Prostate gland (tissue), 2 donors: ENCODE measurements at regions not wholly inside any gene's neighbourhood (a gene's known extent, or its start where the extent isn't known, plus 50 kb on each side); places are given as distances from the start of the nearest gene placed in this dataset.

Experiments used
- DNase-seq: peaks from one replicate; pipeline ENCODE4 v3.0.0-alpha.2; 2019; ENCODE audit warnings: low spot score
- H3K27ac ChIP-seq, 2 donors: fragments of 200-600 bp; sonication (generic); 2 replicates each; pipeline ENCODE4 v1.5.1; 2017 to 2019
- H3K27me3 ChIP-seq: fragments of 200-600 bp; sonication (generic); replicated peaks from 2 replicates; pipeline ENCODE4 v1.5.1; 2019; ENCODE audit not compliant: insufficient read depth
- H3K36me3 ChIP-seq, 2 donors: fragments of 200-600 bp; sonication (generic); 1 replicate in 1 of 2; 2 replicates in 1 of 2; pipeline versions ENCODE4 v1.5.1 to v1.8.1; 2017 to 2019
- H3K4me1 ChIP-seq: fragments of 200-600 bp; sonication (generic); replicated peaks from 2 replicates; pipeline ENCODE4 v1.5.1; 2019
- H3K4me3 ChIP-seq, 2 donors: fragments of 200-600 bp; sonication (generic); 2 replicates each; pipeline ENCODE4 v1.5.1; 2017 to 2019
- H3K9me3 ChIP-seq: fragments of 200-600 bp; sonication (generic); 2 replicates; pipeline ENCODE4 v1.5.1; 2017
- POLR2A ChIP-seq: fragments of 450-650 bp; IDR thresholded peaks from one replicate; pipeline ENCODE4 v1.6.1; 2016; ENCODE audit warnings: antibody characterized with exemption, mild to moderate bottlenecking
- POLR2AphosphoS5 ChIP-seq: sonication (generic); formaldehyde crosslinking; IDR thresholded peaks from one replicate; pipeline ENCODE4 v1.6.1; 2017; ENCODE audit warnings: antibody characterized with exemption
- WGBS: methylation state at CpG from one replicate; pipeline ENCODE4 v1.1.5; 2018; 5-methylcytosine and 5-hydroxymethylcytosine counted together
- intact Hi-C: fragments of 100-400 bp; cut with DNase I; formaldehyde crosslinking; loops from one replicate; pipeline ENCODE4 v1.14.2; 2022
- TF ChIP-seq, protein P1 (sequence below), 4 experiments: fragments of 200-600 bp in 2 of 4; fragments of 450-650 bp in 2 of 4; sonication (generic) in 2 of 4; IDR thresholded peaks; 1 replicate in 3 of 4; 2 replicates in 1 of 4; pipeline ENCODE4 v1.5.1; 2016 to 2019; ENCODE audit warnings: antibody characterized with exemption in 4 of 4, mild to moderate bottlenecking in 2 of 4, moderate library complexity in 2 of 4

- intact Hi-C loops = no loop called here
- H3K27me3 ChIP-seq = no peaks in the 10 kb centered on the region
- H3K4me1 ChIP-seq = no peaks in the 10 kb centered on the region
- H3K4me3 ChIP-seq = no peak overlapping the region
- no peak overlapping the region for H3K27ac ChIP-seq
- H3K36me3 ChIP-seq = no peaks in the 10 kb centered on the region
- TF ChIP-seq, protein P1, sequence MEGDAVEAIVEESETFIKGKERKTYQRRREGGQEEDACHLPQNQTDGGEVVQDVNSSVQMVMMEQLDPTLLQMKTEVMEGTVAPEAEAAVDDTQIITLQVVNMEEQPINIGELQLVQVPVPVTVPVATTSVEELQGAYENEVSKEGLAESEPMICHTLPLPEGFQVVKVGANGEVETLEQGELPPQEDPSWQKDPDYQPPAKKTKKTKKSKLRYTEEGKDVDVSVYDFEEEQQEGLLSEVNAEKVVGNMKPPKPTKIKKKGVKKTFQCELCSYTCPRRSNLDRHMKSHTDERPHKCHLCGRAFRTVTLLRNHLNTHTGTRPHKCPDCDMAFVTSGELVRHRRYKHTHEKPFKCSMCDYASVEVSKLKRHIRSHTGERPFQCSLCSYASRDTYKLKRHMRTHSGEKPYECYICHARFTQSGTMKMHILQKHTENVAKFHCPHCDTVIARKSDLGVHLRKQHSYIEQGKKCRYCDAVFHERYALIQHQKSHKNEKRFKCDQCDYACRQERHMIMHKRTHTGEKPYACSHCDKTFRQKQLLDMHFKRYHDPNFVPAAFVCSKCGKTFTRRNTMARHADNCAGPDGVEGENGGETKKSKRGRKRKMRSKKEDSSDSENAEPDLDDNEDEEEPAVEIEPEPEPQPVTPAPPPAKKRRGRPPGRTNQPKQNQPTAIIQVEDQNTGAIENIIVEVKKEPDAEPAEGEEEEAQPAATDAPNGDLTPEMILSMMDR (IDR thresholded peaks at IDR 0.05) = no peak
- no peak for TF ChIP-seq POLR2AphosphoS5
- TF ChIP-seq POLR2A = no peak
- H3K9me3 ChIP-seq = no peaks in the 10 kb centered on the region
- no peak for DNase-seq
Measured at GRCh38 chr1:199705825-199706224, 321.7 kb upstream of the NR5A2 start.

GRCh38 chr1:199706826-199707606 is 320.5 kb upstream of the NR5A2 start:
- no peaks in the 10 kb centered on the region for H3K27me3 ChIP-seq
- no peak for DNase-seq
- no peak overlapping the region for H3K4me3 ChIP-seq
- H3K4me1 ChIP-seq = no peaks in the 10 kb centered on the region
- intact Hi-C loops = no loop called here
- no peaks in the 10 kb centered on the region for H3K9me3 ChIP-seq
- no peak for TF ChIP-seq POLR2AphosphoS5
- no peak overlapping the region for H3K27ac ChIP-seq
- H3K36me3 ChIP-seq = no peaks in the 10 kb centered on the region
- 74% methylated on average over 5 of the region's 5 CpGs for WGBS

GRCh38 chr1:199710974-199711373 is 316.5 kb upstream of the NR5A2 start:
- no peak for DNase-seq
- TF ChIP-seq POLR2A (no peak), POLR2AphosphoS5 (no peak)
- TF ChIP-seq, protein P1 (IDR thresholded peaks at IDR 0.05) = no peak
- 92% methylated on average over 2 of the region's 2 CpGs for WGBS
- Histone ChIP-seq H3K36me3 (no peaks in the 10 kb centered on the region), H3K27ac (no peak overlapping the region), H3K4me3 (no peak overlapping the region), H3K9me3 (no peaks in the 10 kb centered on the region), H3K4me1 (no peaks in the 10 kb centered on the region), H3K27me3 (no peaks in the 10 kb centered on the region)
- intact Hi-C loops = no loop called here

GRCh38 chr1:199716729-199717128 is 310.8 kb upstream of the NR5A2 start:
- intact Hi-C loops = no loop called here
- DNase-seq = no peak
- 65% methylated on average over 1 of the region's 1 CpG for WGBS
- Histone ChIP-seq H3K9me3 (no peaks in the 10 kb centered on the region), H3K27ac (no peak overlapping the region), H3K4me1 (no peaks in the 10 kb centered on the region), H3K27me3 (no peaks in the 10 kb centered on the region), H3K36me3 (no peaks in the 10 kb centered on the region), H3K4me3 (no peak overlapping the region)
- TF ChIP-seq POLR2A (no peak), POLR2AphosphoS5 (no peak)
- TF ChIP-seq, protein P1 (IDR thresholded peaks at IDR 0.05) = no peak

DNA sequence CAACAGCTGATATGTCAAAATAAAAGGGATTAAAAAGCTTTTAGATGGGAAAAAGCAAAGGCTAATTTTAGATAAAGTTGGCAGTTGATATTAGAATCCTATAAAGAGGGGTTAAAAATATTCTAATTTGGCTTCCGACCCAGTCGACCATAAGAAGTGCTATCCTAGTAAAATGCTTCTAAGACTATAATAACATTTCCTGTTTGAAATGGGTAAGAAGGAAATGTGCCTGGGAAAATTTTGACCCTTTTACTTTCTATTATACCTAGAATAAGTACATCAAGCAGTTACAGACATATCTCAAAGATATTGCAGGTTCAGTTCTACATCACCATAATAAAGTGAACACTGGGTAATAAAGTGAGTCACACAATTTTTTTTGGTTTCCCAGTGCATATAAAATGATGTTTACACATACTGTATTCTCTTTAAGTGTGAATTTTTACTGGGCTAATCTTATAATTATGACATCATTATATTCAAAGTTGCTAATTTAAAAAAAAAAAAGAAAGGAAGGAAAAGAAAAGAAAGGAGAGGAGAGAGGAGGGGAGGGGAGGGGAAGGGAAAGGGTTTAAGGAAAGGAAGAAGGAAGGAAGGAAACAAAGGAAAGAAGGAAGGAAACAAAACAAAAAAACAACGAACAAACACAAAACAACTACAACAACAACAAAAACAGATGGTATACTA is 308.2 kb upstream of the NR5A2 start:
- Histone ChIP-seq H3K9me3 (no peaks in the 10 kb centered on the region), H3K36me3 (no peaks in the 10 kb centered on the region), H3K4me1 (no peaks in the 10 kb centered on the region), H3K27me3 (no peaks in the 10 kb centered on the region), H3K4me3 (no peak overlapping the region), H3K27ac (no peak overlapping the region)
- 70% methylated on average over 3 of the region's 3 CpGs for WGBS
- no peak for DNase-seq
- intact Hi-C loops = no loop called here
- TF ChIP-seq POLR2A (no peak), POLR2AphosphoS5 (no peak)
- TF ChIP-seq, protein P1 (IDR thresholded peaks at IDR 0.05) = no peak
